Keratinocyte (primary cell): ENCODE measurements at regions not wholly inside any gene's neighbourhood (a gene's known extent, or its start where the extent isn't known, plus 50 kb on each side); places are given as distances from the start of the nearest gene placed in this dataset.
"Not testable (repeated sequence)": the region's sequence is repeated elsewhere in the genome, so short reads cannot be mapped to it uniquely, and the experiment has no call there.

ENCODE experiments used
- DNase-seq: peaks from one replicate; pipeline ENCODE4 v3.0.0-alpha.2; 2011; ENCODE audit warnings: low read depth, missing footprints, low spot score
- FAIRE-seq: peaks from 2 replicates; lab custom pipeline; 2011; peaks lifted over from hg19 to GRCh38; lab: Jason Lieb, UNC
- H2AFZ ChIP-seq: 2 replicates; pipeline ENCODE4 v1.6.0; 2012; ENCODE audit warnings: low read length, control low read depth, inconsistent platforms; ENCODE audit not compliant: control insufficient read depth
- H3K27ac ChIP-seq: 2 replicates; pipeline ENCODE4 v1.5.1; 2011; ENCODE audit warnings: low read length; ENCODE audit not compliant: control insufficient read depth, insufficient read depth
- H3K27me3 ChIP-seq: 3 replicates; pipeline ENCODE4 v1.6.0; 2011; ENCODE audit warnings: low read length; ENCODE audit not compliant: control insufficient read depth, insufficient read depth; ENCODE audit errors: extremely low read depth
- H3K36me3 ChIP-seq, 2 experiments: 2 replicates in 1 of 2; 3 replicates in 1 of 2; pipeline ENCODE4 v1.5.1; 2011; ENCODE audit warnings: low read length in 2 of 2, mild to moderate bottlenecking in 1 of 2; ENCODE audit not compliant: control insufficient read depth in 2 of 2, insufficient read depth in 2 of 2; ENCODE audit errors: extremely low read depth in 1 of 2
- H3K4me1 ChIP-seq: 3 replicates; pipeline ENCODE4 v1.5.1; 2011; ENCODE audit warnings: low read length; ENCODE audit not compliant: control insufficient read depth, insufficient read depth; ENCODE audit errors: extremely low read depth
- H3K4me2 ChIP-seq: 3 replicates; pipeline ENCODE4 v1.6.0; 2011; ENCODE audit warnings: low read depth, low read length; ENCODE audit not compliant: control insufficient read depth, insufficient read depth; ENCODE audit errors: extremely low read depth
- H3K4me3 ChIP-seq, 3 experiments: fragments of 200-600 bp in 1 of 3; sonication (generic) in 1 of 3; 2 replicates in 2 of 3; 3 replicates in 1 of 3; pipeline ENCODE4 v1.5.1; 2011 to 2016; ENCODE audit warnings: low read length in 3 of 3, mild to moderate bottlenecking in 3 of 3, control low read depth in 2 of 3, inconsistent platforms in 1 of 3, low read depth in 1 of 3, mixed read lengths in 1 of 3, mixed run types in 1 of 3, moderate library complexity in 1 of 3; ENCODE audit not compliant: control insufficient read depth in 2 of 3, insufficient read depth in 2 of 3; ENCODE audit errors: extremely low read depth in 1 of 3
- H3K79me2 ChIP-seq: 2 replicates; pipeline ENCODE4 v1.6.0; 2012; ENCODE audit warnings: low read length; ENCODE audit not compliant: control insufficient read depth, insufficient read depth
- H3K9ac ChIP-seq: 3 replicates; pipeline ENCODE4 v1.6.0; 2011; ENCODE audit warnings: low read length; ENCODE audit not compliant: control insufficient read depth, insufficient read depth; ENCODE audit errors: extremely low read depth
- H3K9me1 ChIP-seq: 3 replicates; pipeline ENCODE4 v1.6.0; 2011; ENCODE audit warnings: low read length; ENCODE audit not compliant: control insufficient read depth, insufficient read depth; ENCODE audit errors: extremely low read depth
- H3K9me3 ChIP-seq: 2 replicates; pipeline ENCODE4 v1.5.1; 2012; ENCODE audit warnings: low read depth, low read length; ENCODE audit not compliant: control insufficient read depth
- H4K20me1 ChIP-seq: 3 replicates; pipeline ENCODE4 v1.6.0; 2011; ENCODE audit warnings: low read length; ENCODE audit not compliant: control insufficient read depth, insufficient read depth; ENCODE audit errors: extremely low read depth
- EZH2 ChIP-seq: IDR thresholded peaks from one replicate; pipeline ENCODE4 v1.6.1; 2012; ENCODE audit warnings: inconsistent platforms, mild to moderate bottlenecking, low read length, moderate library complexity
- dilution Hi-C: fragments of 300-500 bp; cut with MboI; formaldehyde crosslinking; loops from one replicate; pipeline ENCODE4 v1.7.0; 2020; ENCODE audit warnings: low sequenced_read_pairs; ENCODE audit not compliant: extremely low pct_ligation_motif_present
- TF ChIP-seq, protein P1 (sequence below), 3 experiments: IDR thresholded peaks in 1 of 3; conservative IDR thresholded peaks in 1 of 3; optimal IDR thresholded peaks in 1 of 3; 2 replicates in 2 of 3; 3 replicates in 1 of 3; pipeline versions ENCODE3 to v1.5.1; 2011; ENCODE audit warnings: low read length in 3 of 3, mild to moderate bottlenecking in 3 of 3, moderate library complexity in 2 of 3, control low read depth in 1 of 3, inconsistent platforms in 1 of 3; ENCODE audit not compliant: insufficient read depth in 2 of 3; ENCODE audit errors: extremely low read depth in 1 of 3

DNA sequence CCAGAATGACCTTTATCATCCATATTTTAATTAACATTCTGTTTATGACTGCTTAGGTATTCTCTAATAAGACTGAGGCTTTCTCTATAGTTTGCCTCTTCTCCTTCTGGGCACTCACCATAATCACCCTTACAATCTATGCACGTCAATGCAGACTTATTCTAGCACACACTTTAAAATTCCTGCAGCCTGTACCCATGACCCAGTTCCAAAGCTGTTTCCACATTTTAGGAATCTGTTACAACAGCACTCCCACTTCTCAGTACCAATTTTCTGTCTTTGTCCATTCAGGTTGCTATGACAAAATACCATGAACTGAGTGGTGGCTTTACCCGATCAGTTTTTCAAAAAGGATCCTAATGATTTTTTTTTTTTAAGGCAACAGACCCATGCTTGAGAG is 103.5 kb downstream of the SOX14 start:
- no peaks in the 10 kb centered on the region for H3K36me3 ChIP-seq
- TF ChIP-seq, protein P1, sequence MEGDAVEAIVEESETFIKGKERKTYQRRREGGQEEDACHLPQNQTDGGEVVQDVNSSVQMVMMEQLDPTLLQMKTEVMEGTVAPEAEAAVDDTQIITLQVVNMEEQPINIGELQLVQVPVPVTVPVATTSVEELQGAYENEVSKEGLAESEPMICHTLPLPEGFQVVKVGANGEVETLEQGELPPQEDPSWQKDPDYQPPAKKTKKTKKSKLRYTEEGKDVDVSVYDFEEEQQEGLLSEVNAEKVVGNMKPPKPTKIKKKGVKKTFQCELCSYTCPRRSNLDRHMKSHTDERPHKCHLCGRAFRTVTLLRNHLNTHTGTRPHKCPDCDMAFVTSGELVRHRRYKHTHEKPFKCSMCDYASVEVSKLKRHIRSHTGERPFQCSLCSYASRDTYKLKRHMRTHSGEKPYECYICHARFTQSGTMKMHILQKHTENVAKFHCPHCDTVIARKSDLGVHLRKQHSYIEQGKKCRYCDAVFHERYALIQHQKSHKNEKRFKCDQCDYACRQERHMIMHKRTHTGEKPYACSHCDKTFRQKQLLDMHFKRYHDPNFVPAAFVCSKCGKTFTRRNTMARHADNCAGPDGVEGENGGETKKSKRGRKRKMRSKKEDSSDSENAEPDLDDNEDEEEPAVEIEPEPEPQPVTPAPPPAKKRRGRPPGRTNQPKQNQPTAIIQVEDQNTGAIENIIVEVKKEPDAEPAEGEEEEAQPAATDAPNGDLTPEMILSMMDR (optimal IDR thresholded peaks at IDR 0.05 in 1 of 3, IDR thresholded peaks at IDR 0.05 in 1 of 3, conservative IDR thresholded peaks at IDR 0.05 in 1 of 3; ENCODE audit: extremely low read depth in 1 of 3, insufficient read depth in 2 of 3, low read length in 3 of 3), result no peak
- no peak for TF ChIP-seq EZH2
- no peak overlapping the region for H3K4me3 ChIP-seq
- H3K9me1 ChIP-seq, result no peaks in the 10 kb centered on the region
- H3K27ac ChIP-seq, result no peak overlapping the region
- no peak for DNase-seq
- H3K79me2 ChIP-seq, result no peaks in the 10 kb centered on the region
- no peak overlapping the region for H3K4me2 ChIP-seq
- H3K4me1 ChIP-seq, result no peaks in the 10 kb centered on the region
- no peaks in the 10 kb centered on the region for H3K9me3 ChIP-seq
- no peak overlapping the region for H3K9ac ChIP-seq
- no peaks in the 10 kb centered on the region for H4K20me1 ChIP-seq
- dilution Hi-C loops, result no loop called here
- no peak for FAIRE-seq
- H2AFZ ChIP-seq, result no peak overlapping the region
- H3K27me3 ChIP-seq, result no peaks in the 10 kb centered on the region

- Histone ChIP-seq H2AFZ (no peak overlapping the region), H3K27me3 (no peaks in the 10 kb centered on the region), H3K4me3 (no peak overlapping the region), H3K9me1 (no peaks in the 10 kb centered on the region), H3K4me1 (no peaks in the 10 kb centered on the region), H4K20me1 (no peaks in the 10 kb centered on the region), H3K9ac (no peak overlapping the region), H3K27ac (no peak overlapping the region), H3K9me3 (no peaks in the 10 kb centered on the region), H3K4me2 (no peak overlapping the region), H3K36me3 (no peaks in the 10 kb centered on the region), H3K79me2 (no peaks in the 10 kb centered on the region)
- TF ChIP-seq EZH2, result no peak
- TF ChIP-seq, protein P1 (optimal IDR thresholded peaks at IDR 0.05 in 1 of 3, IDR thresholded peaks at IDR 0.05 in 1 of 3, conservative IDR thresholded peaks at IDR 0.05 in 1 of 3; ENCODE audit: extremely low read depth in 1 of 3, insufficient read depth in 2 of 3, low read length in 3 of 3), result no peak
- FAIRE-seq, result no peak
- dilution Hi-C loops, result no loop called here
- DNase-seq, result no peak
These were observed 104.9 kb downstream of the SOX14 start for GRCh38 chr3:137869022-137869421.

DNA sequence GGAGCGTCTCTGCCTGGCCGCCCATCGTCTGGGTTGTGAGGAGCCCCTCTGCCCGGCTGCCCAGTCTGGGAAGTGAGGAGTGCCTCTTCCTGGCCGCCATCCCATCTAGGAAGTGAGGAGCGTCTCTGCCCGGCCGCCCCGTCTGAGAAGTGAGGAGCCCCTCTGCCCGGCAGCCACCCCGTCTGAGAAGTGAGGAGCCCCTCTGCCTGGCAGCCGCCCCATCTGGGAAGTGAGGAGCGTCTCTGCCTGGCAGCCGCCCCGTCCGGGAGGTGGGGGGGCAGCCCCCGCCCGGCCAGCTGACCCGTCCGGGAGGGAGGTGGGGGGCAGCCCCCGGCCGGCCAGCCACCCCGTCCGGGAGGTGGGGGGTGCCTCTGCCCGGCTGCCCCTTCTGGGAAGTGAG is 108.5 kb downstream of the SOX14 start:
- H3K27me3 ChIP-seq, FAIRE-seq, H4K20me1 ChIP-seq, H3K27ac ChIP-seq, H3K4me3 ChIP-seq, H3K9me1 ChIP-seq, H2AFZ ChIP-seq, H3K4me2 ChIP-seq, H3K36me3 ChIP-seq, H3K9ac ChIP-seq, DNase-seq, H3K9me3 ChIP-seq, dilution Hi-C loops, H3K4me1 ChIP-seq, H3K79me2 ChIP-seq: not testable (repeated sequence)

GRCh38 chr3:137896842-137897241 is 113.1 kb upstream of the CLDN18 start:
- H3K4me3 ChIP-seq, DNase-seq, H3K27ac ChIP-seq, H3K36me3 ChIP-seq, dilution Hi-C loops, H2AFZ ChIP-seq, H3K9me1 ChIP-seq, H4K20me1 ChIP-seq, H3K4me1 ChIP-seq, H3K9me3 ChIP-seq, H3K9ac ChIP-seq, H3K79me2 ChIP-seq, H3K4me2 ChIP-seq, FAIRE-seq, H3K27me3 ChIP-seq: not testable (repeated sequence)
